Stimulated activated CD4-positive, alpha-beta T cell treated with anti-CD3 and anti-CD28 coated beads, Interleukin-2, amount 100 ng/mL, for 24 hours (primary cell): ENCODE measurements at regions not wholly inside any gene's neighbourhood (a gene's known extent, or its start where the extent isn't known, plus 50 kb on each side); places are given as distances from the start of the nearest gene placed in this dataset.
"Not testable (repeated sequence)": the region's sequence is repeated elsewhere in the genome, so short reads cannot be mapped to it uniquely, and the experiment has no call there.

Experiments used
- DNase-seq, 2 donors: peaks; one replicate each; pipeline ENCODE4 v3.0.0-alpha.2; 2020

DNA sequence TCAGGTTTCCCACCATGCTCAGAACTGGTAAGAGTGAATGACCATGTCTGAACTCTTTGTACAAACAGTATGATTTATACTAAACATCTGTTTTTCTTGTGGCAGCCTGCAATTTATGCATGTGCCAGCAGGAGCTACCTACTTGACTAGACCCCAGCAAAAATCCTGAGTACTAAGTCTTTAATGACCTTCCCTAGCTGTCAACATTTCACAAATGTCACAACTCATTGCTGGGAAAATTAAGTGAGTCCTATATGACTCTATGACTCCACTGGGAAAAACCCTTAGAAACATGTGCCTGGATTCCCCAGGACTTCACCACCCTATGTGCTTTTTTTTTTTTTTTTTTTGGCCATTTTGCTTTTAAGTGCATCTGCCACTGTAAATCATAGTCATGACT is 1225.8 kb downstream of the SUCLG1 start:
- DNase-seq, result no peak

DNA sequence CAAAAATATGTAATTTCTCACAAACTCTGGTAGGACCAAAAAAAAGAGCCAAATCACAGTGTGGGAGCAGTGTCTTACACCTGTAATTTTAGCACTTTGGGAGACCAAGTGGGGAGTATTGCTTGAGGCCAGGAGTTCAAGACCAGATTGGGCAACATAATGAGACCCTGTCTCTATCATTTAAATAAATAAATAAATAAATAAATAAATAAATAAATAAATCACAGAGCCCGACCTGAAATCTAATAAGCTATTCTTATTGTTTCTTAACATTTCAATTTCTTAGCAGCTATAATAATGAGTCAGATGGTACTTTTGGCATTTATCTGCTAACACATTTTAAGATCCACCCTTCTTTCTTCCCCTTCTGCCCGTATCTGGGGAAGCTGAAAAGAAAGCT is 1229.6 kb downstream of the SUCLG1 start:
- no peak for DNase-seq

DNA sequence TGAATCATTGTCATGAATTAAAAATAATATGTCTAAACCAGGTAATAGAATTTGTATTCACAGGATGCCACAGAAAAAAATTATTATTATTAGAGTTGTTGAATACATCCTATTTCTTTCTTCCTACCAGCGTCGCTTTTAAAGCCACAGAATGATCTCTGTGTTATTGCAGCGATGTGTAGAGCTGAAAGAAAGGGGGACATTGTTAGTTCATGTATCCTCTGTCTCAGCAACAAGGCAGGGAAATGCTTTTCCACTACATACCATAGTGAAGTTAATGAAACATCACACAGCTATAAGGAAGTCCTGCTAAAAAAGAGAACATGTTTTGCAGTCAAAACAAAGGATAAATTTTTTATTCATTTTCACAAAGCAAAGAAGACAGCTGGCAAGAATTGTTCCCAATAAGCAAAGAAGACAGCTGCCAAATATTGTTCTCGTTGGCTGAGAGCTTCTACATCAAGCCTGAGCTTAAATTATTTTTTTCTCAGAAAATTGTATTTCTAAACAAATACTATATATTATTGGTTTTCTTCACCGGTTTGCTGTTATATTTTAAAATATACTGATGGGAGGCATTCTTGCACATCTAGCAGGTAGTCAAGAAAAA is 1234.4 kb downstream of the SUCLG1 start:
- no peak for DNase-seq

DNA sequence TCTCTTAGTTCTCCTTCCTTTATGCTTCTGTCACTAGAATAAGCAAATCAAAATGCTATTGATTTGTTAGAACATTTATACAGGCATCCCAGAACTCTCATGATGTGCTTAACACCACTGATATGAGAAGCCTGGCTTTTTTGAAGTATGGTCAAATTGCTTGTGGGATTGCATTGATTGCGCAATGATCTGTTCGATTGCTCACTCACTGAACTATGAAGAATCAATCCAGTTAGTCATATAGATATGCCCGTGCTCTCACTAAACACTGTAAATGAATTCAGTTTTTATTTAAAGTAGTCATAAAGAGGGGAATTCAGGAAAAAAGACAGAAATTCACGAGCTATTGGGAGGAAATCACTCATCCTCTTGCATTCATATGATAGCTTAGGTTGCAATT is 1237.8 kb downstream of the SUCLG1 start:
- DNase-seq, result no peak

DNA sequence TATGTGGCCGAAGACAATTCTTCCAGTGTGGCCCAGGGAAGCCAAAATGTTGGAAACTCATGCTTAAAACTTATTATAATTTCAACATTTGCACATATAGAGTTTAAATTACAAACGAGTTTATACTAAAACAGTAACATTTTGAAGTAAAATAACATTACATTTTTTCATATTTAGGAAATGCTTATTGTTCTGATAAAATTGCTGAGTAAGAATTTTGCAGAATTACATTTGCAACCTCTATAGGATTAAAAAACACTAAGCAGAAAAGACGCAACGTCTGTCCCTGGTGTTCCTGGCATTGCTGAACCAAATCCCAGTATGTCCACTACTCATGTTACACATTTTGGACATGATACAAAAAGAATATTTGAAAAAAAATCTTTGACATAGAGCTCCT is 1241.2 kb downstream of the SUCLG1 start:
- no peak for DNase-seq

DNA sequence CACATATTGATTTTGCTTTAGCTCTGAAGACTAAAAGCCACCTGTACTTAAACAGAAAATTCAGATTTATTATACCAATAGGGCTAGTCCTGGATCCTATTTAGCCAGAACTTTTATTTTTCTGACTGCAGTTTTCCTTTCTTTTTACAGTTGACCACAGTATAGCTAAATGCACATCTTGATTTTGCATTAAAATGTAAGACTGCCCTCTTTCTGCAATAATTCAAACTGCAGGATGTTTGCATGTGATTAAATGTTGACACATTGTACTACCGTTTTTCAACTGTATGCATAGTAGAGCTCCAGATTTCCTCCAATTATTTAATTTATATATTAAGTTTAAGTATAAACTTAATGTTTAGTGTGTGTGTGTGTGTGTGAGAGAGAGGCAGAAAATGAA is 1262.9 kb downstream of the SUCLG1 start:
- DNase-seq, result no peak

DNA sequence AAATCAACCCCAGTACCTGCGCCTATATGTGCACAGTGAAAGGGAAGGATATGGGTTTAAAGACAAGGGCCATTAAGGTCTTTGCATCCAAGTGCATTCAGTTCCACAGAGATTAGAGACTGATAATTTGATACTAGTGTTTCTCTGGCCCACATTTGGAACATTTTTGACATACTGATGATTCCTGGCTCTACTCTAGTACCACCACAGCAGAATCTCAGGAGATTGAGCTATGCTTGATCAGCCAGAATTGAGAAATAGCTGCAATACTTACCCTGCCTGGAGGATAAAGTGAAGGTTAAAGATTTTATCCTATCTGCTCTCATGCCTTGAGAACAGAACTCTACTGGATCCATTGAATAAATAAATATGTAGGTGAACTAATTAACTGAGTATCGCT is 1267.8 kb downstream of the SUCLG1 start:
- no peak for DNase-seq

DNA sequence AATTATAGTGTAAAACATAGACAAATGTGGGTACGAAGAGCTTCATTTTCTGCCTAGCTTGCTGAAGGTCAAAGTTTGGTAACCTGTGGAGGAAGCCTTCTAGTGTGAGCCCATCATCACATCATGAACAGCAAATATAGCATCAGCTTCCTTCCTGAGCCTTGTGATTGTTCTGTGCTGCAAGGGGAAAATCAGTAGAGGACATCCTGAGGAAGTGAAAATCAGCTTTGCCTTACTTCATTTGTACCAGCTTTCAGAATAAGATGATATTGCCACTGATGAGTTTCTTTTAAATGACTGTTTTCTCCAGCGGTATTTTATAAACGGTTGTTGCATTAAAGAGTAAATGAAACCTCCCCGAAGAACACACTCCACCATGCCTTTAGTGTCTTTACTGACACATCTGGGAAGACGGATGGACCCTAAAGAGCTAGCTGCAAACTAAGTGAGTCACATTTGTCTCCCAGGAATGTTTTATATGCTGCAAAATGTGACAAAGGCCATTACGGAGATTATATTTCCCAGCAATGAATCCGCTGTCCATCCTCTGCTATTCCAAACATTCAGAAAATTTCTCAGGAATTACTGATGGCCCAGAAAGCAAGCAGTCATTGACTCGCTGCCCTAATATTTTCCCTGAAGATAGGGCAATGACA is 1272.8 kb downstream of the SUCLG1 start:
- no peak for DNase-seq

DNA sequence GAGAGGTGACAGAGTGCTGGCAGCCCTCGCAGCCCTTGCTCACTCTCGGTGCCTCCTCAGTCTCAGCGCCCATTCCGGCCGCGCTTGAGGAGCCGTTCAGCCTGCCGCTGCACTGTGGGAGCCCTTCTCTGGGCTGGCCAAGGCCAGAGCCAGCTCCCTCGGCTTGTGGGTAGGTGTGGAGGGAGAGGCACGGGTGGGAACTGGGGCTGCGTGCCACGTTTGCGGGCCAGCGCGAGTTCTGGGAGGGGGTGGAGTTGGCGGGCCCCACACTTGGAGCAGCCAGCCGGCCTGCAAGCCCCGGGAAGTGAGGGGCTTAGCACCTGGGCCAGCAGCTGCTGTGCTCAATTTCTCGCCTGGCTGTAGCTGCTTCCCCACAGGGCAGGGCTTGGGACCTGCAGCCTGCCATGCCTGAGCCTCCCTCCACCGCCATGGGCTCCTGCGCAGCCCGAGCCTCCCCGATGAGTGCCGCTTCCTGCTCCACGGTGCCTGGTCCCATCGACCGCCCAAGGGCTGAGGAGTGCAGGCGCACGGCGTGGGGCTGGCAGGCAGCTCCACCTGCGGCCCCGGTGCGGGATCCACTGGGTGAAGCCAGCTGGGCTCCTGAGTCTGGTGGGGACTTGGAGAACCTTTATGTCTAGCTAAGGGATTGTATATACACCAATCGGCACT is 1278.1 kb downstream of the SUCLG1 start:
- DNase-seq, result not testable (repeated sequence)

DNA sequence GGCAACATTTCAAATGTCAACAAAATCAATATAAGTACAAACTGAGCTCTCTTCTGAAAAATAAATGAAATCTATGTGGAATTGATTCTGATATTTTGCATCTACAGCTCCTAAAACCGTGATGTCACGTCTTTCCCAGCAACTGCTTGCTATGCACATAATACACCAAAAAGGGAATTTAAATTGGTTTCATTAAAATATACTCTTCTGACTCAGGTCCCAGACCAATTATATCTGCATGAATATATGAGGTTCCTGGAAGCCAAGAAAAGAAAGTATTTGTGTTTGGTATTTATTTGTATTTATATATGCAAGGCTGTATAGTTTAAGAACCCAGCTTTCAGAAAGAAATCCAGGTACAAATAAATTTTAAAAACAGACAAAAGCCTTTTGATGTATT is 1282.5 kb downstream of the SUCLG1 start:
- no peak for DNase-seq

DNA sequence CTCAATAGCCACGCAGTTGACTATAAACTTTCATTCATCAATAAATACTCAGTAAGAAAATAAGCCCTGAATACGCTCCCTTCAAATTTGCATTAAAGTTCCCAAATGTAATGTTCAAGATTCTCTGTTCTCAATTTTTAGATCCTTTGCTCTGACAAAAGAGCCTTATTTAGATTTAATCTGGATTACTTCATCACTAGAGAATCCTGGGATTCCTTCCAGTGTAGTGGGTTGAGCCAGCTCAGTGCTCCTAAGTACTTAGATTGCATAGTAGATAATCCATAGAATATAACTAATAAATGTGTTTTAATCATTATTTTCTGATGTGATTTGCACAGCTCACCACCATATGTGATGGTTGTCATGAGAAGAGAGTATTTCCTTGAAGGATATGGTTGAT is 1286.2 kb downstream of the SUCLG1 start:
- no peak for DNase-seq

DNA sequence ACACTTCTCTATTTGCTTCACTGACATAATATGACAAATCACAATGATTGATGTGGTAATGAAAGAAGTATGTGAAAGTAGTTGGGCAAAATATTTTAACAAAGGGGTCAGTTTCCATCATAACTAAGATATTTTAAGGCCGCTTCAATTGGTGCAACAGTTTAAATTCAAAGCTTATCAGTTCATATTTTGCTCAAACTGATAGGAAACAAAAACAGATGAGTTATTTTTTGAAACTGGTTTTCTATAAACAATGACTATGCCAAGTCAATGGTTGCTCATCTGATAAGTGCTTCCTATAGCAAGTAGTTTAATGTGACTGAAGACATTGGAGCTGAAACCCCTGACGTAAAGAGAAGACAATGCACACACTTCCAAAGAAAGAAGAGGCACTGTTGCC is 1290.7 kb downstream of the SUCLG1 start:
- no peak for DNase-seq

DNA sequence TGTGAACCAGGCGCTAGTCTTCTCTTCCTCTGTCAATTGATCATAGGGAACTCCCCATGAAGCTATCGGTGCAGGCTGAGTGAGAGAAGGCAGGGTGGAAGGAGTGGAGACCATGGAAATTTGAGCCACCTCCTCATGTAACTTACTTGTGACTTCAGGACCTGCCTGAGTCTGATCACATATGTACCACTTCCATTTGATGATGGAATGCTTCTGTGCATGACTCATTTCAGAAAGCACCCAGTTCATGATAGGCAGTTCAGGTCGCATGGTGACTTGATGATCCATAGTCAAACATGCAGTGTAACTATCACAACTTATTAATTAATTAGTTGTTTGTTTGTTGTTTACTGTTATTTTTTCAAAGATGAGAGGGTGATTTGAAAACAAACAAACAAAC is 1296.7 kb downstream of the SUCLG1 start:
- DNase-seq, result no peak

DNA sequence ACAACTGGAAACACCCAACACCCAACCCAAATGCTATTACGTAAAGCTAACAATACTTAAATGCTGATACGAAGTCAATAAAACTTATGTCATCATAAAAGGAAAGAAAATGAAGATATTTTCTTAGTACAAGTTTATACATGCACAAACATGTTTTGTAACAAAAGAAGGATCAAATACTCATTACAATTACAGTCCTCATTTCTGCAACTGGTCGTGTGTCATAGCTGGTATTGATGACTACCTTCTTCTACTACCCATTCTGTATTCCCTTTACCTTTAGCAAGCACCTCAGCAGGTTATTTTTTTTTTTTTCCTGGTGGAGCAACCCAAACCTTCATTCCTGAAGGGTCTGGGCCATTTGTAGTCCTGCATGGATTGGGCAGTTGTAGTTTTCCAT is 1298.5 kb downstream of the SUCLG1 start:
- no peak for DNase-seq

DNA sequence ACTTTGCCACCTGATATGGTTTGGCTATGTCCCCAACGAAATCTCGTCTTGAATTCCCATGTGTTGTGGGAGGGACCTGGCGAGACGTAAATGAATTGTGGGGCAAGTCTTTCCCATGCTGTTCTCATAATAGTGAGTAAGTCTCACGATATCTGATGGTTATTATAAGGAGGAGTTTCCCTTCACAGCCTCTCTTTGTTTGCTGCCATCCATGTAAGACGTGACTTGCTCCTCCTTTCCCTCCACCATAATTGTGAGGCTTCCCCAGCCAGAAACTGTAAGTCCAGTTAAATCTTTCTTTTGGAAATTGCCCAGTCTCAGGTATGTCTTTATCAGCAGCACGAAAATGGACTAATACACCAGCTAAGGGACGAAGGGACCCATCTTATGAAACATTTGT is 1303.3 kb downstream of the SUCLG1 start:
- no peak for DNase-seq

DNA sequence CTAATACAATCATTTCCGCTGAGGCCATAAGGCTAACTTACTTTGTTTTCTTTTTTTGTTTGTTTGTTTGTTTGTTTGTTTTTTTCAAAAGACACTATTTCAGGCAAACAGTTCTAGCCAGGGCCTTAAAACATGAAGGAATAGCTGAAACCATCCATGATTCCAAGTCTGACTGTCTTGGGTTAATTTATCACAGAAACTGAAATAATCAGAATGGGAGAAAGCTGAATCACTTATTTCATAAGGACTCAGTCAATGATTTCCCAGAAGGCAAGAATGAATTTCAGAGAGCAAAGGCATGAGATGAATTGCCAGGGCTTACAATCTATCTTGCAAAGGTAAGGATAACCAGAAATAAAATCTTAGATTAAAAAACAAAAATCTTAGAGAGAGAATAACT is 1315.1 kb downstream of the SUCLG1 start:
- DNase-seq, result no peak

DNA sequence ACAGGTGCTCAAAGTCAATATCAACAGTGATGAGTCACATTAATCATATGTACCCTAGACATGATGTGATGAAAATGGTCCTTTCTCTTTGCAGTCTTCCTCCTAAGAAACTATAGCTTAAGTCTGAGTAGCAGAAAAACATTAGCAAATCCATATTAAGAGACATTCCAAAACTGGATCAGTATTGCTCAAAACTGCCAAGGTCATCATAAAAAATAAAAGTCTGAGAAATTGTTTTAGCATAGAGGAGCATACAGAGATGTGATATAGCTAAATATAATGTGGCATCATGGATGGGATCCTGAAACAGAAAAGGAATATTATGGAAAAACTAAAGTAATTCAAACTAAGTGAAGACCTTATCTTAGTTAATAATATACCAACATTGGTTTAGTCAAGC is 1316.1 kb downstream of the SUCLG1 start:
- DNase-seq, result no peak

DNA sequence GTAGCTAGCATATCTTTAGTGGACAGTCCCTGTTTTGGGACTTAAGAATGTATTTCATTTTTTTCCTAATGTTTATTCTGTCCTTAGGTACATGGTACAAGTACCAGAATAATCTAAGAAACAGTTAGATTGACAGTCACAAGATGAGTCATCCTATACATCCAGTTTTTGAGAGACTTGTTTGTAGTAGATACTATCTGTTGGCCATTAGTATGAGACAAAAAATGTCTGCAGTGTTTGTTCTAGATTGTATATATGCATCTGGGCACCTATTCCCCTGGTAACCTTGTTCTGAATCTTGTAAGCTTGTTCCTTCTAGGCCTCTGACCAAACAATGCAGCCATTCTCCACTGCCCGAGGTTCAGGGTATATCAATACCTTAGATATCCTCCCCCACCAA is 1343.5 kb downstream of the SUCLG1 start:
- DNase-seq, result no peak

DNA sequence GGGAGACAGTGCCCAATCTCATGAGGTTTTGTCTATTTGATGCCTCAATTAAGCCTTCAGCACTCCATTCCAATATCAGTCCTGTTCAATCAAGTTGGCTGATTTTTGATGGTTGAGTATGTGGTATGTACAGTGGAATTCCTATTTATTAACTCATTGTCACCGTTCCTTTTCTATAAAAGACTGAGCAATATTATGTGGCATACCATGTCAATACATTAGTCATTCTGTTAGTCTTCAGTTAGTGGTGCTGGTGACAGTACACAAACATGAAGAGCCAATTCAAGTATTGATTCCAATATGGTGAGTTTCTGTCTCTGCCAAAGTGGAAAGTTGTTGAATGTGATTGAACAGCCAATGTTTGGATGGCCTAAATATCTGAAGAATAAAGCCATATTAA is 1343.9 kb downstream of the SUCLG1 start:
- DNase-seq, result no peak

DNA sequence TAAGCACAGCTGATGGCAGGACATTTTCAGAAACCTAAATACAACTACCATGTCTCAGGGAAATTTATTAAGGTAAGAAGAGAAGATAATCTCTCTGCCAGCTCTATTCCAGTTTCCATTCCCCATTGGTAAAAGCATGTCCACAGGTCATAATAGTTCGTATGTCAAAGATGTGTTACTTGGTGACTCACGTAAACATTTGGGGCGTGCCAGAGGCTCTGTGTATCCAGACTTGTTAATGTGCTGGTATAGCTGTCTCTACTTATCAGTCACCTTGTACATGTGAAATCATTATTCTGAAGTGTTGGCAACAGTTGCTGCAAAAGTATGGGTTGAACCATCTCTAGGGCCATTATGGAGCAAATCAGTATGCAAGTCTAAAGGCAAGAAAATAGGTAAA is 1345.1 kb downstream of the SUCLG1 start:
- no peak for DNase-seq

DNA sequence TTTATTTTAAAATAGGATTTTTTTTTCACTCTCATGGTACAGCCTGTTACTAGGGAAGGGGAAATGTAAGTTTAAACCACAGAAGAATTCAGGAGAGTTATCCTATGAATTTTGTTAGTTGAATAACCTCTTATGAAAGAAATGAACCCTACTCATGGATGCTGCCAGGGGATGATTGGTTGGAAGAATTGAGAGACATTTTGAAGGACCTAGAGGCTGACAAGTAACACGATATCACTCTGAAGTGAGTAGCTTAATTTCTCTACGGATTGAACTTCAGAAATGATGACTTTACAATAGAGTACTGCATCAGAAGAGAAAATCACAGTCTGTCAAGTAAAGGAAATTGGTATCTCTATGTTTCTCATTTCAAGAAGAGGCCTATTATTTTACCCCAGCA is 1346.2 kb downstream of the SUCLG1 start:
- DNase-seq, result no peak

DNA sequence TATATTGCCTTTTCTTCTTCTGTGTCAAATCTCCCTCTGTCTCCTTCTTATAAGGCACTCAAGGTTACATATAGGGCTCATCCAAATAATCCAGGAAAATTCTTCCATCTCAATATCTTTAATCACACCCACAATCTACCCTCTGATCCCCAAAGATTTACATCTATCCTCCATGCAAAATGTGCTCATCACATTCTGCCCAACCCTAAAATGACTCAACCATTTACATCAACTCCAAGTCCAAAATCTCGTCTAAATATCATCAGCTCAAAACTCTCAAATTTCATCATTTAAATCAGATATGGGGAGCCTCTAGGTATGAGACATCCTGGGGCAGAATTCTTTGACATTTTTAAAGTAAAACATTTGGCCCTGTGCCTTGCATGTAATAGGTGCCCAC is 1349.8 kb downstream of the SUCLG1 start:
- DNase-seq, result no peak

DNA sequence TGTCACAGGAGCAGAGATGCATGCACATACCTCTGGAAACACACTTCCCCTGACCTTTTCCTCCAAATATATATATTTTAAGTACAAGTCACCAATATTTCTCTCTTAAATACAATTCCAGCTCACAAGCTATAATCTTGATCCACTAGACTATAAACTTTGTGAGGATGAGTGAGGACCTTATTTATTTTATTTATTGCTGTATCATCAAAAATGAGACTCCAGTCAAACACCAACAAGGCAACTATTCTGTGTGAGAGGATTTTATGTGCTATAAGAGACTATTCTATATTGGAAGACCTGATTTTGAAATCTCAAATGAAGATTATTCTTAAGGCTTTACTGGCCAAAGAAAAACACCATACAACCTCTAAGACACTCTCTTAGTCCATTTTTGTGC is 1352.2 kb downstream of the SUCLG1 start:
- DNase-seq, result no peak

DNA sequence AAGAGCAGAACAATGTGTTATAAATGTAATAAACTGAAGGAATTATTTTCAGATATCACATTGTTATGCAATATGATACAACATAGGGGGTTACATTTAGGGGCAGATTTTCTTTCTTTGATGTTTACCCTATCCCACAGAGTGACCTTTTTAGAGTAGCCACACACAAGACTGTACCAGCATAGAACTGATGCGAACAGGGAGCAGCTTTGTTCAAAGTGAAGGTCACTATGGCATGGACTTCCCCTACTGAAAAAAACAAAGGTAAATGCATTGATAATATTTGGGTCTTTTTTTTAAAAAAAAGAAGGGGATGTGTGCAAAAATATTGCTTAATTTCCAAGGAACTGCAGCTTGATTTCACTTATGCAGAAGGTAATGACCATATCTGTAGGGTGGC is 1354.9 kb downstream of the SUCLG1 start:
- no peak for DNase-seq

DNA sequence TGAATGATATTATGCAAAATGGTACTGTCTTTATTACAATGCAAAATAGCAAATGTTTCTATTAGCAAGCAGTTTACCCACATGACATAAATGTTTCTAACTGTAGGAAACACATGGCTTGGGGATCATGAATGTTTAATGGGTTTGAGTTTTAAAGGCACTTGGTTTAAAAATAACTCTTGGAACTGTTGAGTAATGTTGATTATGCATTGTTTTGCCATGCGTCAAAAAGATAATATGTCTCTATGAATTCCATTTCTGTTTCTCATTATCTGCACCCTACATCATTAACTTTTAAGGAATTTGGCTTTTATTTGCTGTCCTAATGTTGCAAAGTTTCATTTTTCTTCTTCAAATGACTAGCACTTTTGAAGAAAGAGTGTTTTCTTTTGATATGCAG is 1355.5 kb downstream of the SUCLG1 start:
- DNase-seq, result no peak
